ENCODE measurements at regions not wholly inside any gene's neighbourhood (a gene's known extent, or its start where the extent isn't known, plus 50 kb on each side); places are given as distances from the start of the nearest gene placed in this dataset.

DNA sequence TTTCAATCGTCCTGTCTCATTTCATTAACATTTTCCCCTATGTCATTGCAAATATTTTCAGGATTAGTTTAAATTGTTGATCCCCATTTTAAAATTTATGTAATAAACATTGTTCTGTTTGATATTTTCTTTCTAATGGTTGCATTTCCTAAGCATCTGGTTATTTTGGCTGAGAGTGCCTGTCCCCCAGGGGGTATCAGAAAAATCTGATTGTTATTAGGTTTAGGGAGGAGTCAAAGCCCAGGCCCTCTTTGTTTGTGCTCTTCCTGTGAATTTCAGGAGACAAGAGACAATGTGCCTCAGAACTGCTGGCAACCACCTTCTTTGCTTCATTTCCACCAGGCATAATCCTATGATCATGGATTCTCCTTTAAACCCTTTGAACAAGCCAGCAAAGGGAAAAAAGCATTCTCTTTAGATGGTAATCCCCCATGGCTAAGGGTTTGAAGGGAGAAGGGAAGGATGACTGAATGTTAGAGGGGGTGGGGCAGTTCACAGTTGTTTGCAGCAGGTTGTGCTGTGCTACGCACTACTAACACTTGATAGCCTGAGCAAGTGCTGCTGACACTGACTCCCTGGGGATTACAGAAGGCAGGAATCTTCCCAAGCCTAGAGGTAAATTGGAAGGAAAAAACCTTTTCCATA is 462.4 kb upstream of the LRRC4C start:
- TF ChIP-seq, protein P1, sequence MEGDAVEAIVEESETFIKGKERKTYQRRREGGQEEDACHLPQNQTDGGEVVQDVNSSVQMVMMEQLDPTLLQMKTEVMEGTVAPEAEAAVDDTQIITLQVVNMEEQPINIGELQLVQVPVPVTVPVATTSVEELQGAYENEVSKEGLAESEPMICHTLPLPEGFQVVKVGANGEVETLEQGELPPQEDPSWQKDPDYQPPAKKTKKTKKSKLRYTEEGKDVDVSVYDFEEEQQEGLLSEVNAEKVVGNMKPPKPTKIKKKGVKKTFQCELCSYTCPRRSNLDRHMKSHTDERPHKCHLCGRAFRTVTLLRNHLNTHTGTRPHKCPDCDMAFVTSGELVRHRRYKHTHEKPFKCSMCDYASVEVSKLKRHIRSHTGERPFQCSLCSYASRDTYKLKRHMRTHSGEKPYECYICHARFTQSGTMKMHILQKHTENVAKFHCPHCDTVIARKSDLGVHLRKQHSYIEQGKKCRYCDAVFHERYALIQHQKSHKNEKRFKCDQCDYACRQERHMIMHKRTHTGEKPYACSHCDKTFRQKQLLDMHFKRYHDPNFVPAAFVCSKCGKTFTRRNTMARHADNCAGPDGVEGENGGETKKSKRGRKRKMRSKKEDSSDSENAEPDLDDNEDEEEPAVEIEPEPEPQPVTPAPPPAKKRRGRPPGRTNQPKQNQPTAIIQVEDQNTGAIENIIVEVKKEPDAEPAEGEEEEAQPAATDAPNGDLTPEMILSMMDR (IDR thresholded peaks at IDR 0.05): no peak
- DNase-seq: no peak
- intact Hi-C loops (cut with DNase I): no loop called here
- no peaks in the 10 kb centered on the region for H3K27me3 ChIP-seq
- no peaks in the 10 kb centered on the region for H3K36me3 ChIP-seq
- no peaks in the 10 kb centered on the region for H3K4me1 ChIP-seq
- H3K4me3 ChIP-seq: no peak overlapping the region
- no peaks in the 10 kb centered on the region for H3K9me3 ChIP-seq
- no peak overlapping the region for H3K9ac ChIP-seq (ENCODE audit: low read depth in 2 of 2, low read length in 2 of 2)
- no peak overlapping the region for H3K27ac ChIP-seq

DNA sequence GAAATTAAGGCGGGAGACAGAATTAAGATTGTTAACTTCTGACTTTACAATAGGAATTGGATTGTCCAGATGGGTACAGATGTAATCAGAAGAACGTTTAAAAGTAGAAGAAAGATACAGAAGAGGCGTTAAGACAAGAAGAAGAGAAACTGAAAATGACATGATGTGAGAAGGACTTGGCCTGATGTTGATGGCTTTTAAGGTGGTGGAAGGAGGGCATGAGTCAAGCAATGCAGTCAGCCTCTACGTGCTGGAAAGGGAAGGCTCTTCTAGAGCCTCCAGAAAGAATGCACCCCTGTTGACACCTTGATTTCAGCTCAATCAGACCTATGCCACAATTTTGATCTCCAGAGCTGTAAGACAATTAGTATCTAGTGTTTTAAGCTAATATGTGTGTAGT is 466.9 kb upstream of the LRRC4C start:
- intact Hi-C loops (cut with DNase I): no loop called here
- no peak overlapping the region for H3K4me3 ChIP-seq
- no peaks in the 10 kb centered on the region for H3K27me3 ChIP-seq
- no peaks in the 10 kb centered on the region for H3K9me3 ChIP-seq
- DNase-seq: no peak
- H3K36me3 ChIP-seq: no peaks in the 10 kb centered on the region
- TF ChIP-seq, protein P1 (IDR thresholded peaks at IDR 0.05): no peak
- no peaks in the 10 kb centered on the region for H3K4me1 ChIP-seq
- no peak overlapping the region for H3K27ac ChIP-seq
- H3K9ac ChIP-seq (ENCODE audit: low read depth in 2 of 2, low read length in 2 of 2): no peak overlapping the region

DNA sequence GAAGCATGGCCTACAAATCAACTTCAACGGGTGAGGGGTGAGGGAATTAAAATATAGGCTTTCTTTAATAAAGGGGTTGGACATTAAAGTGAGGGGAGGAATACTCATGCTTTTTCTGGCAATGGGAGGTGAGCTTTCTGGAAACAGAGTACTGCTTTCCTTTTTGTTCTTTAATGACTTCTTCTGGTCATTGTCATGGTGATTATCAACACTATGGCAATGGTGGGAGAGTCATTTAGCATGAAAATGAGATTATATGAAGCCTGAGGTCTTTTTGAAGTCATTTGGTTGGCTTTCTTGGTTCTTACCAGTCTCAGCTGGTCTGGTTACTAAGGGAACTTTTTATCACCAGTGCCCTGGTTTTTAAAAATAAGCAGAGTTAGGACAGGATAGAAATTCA is 475.8 kb upstream of the LRRC4C start:
- Histone ChIP-seq H3K36me3 (no peaks in the 10 kb centered on the region), H3K9ac (ENCODE audit: low read depth in 2 of 2, low read length in 2 of 2) (no peak overlapping the region), H3K4me1 (no peaks in the 10 kb centered on the region), H3K4me3 (no peak overlapping the region), H3K27ac (no peak overlapping the region), H3K9me3 (no peaks in the 10 kb centered on the region), H3K27me3 (no peaks in the 10 kb centered on the region)
- no peak for DNase-seq
- intact Hi-C loops (cut with DNase I): no loop called here
- TF ChIP-seq, protein P1 (IDR thresholded peaks at IDR 0.05): no peak

DNA sequence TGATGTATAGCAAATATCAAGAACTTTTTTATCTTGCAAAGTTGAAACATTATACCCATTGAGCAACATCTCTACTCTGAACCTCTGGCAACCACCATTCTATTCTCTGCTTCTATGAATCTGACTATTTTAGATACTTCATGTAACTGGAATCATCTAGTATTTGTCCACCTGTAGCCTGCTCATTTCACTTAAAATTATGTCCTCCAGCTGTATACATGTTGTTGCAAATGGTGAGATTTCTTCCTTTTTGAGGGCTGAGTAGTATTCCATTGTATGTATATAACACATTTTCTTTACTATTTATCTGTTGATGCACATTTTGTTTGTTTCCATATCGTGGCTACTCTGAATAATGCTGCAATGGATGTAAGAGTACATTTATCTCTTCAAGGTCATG is 476.3 kb upstream of the LRRC4C start:
- H3K9me3 ChIP-seq: no peaks in the 10 kb centered on the region
- no peaks in the 10 kb centered on the region for H3K27me3 ChIP-seq
- TF ChIP-seq, protein P1 (IDR thresholded peaks at IDR 0.05): no peak
- intact Hi-C loops (cut with DNase I): no loop called here
- no peak for DNase-seq
- no peaks in the 10 kb centered on the region for H3K36me3 ChIP-seq
- H3K4me1 ChIP-seq: no peaks in the 10 kb centered on the region
- H3K4me3 ChIP-seq: no peak overlapping the region
- H3K27ac ChIP-seq: no peak overlapping the region
- H3K9ac ChIP-seq (ENCODE audit: low read depth in 2 of 2, low read length in 2 of 2): no peak overlapping the region

DNA sequence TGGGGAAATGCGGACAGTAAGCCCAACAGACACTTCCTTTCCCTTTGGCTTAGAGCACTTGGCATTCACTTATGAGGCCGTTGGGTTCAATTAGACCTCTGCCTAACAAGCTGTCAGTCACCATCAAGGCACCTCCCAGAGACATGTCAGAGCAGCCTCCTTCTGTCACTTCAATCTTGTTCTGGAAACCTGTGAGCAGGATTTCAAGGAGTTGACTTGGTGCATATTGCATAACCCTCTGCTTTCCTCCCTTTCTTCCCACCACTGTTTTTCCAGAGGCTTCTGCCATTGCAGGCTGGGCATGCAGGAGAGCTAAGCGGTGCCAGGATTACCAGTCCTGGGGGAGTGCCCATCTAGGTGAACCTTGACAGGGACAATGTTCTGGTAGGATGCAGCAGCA is 484.2 kb upstream of the LRRC4C start:
- Histone ChIP-seq H3K9me3 (no peaks in the 10 kb centered on the region), H3K4me1 (no peaks in the 10 kb centered on the region), H3K27ac (no peak overlapping the region), H3K36me3 (no peaks in the 10 kb centered on the region), H3K4me3 (no peak overlapping the region), H3K9ac (ENCODE audit: low read depth in 2 of 2, low read length in 2 of 2) (no peak overlapping the region), H3K27me3 (no peaks in the 10 kb centered on the region)
- intact Hi-C loops (cut with DNase I): no loop called here
- TF ChIP-seq, protein P1 (IDR thresholded peaks at IDR 0.05): no peak
- no peak for DNase-seq
